GM19239 (cell line): ENCODE measurements at regions not wholly inside any gene's neighbourhood (a gene's known extent, or its start where the extent isn't known, plus 50 kb on each side); places are given as distances from the start of the nearest gene placed in this dataset.
"Not testable (repeated sequence)": the region's sequence is repeated elsewhere in the genome, so short reads cannot be mapped to it uniquely, and the experiment has no call there.

Source experiments
- DNase-seq: peaks from one replicate; pipeline ENCODE4 v3.0.0; 2011; ENCODE audit warnings: low spot score; ENCODE audit not compliant: insufficient read length
- FAIRE-seq: peaks from 2 replicates; lab custom pipeline; 2011; peaks lifted over from hg19 to GRCh38; lab: Jason Lieb, UNC

DNA sequence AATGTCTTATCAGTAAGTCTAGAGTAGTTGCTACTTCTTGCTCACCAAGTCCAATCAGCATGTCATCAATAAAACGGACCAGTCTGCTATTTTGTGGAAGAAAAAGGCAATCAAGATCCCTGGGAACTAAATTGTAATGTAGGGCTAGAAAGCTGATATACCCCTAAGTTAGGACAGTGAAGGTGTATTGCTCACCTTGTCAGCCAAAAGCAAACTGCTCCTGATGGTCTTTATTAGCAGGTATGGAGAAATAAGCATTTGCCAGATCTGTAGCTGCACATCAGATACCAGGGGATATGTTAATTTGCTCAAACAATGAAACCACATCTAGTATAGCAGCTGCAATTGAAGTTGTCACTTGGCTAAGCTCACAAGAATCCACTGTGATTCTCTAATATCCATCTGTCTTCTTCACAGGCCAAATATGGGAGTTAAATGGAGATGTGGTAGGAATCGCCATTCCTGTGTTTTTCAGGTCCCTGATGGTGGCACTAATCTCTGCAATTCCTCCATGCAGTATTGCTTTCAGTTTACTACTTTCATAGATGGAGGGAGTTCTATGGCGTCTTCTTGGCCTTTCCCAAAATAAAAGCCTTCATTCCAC, 75.0 kb downstream of the TMEM237 start:
- FAIRE-seq (no peak), DNase-seq (no peak)

DNA sequence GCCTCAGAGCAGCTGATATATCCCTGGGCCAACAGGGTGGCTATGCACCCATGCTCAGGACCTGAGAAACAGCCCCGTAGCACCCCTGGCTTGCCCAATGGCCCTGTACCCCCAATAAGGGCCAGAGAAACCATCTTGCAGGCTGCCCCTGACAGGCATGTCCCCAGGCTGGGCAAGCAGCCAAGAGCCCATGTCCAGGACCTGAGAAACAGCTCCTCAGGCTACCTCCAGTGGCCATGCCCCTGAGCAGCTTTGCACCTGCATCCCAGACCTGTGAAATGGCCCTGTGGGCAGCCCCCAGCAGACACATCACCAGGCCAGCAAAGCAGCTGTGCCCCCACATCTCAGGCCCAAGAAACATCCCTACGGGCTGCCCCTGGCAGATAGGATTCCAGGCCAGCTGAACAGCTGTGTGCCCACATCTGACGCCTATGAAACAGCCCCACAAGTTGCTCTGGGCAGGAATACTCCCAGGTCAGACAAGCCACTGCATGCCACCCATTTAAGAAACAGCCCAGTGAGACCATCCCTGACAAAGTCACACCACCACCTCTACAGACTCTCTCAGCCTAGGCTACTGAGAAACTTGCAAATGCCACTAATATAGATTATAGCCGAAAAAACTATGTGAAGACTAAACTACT, 84.1 kb downstream of the TMEM237 start:
- FAIRE-seq (no peak), DNase-seq (no peak)

DNA sequence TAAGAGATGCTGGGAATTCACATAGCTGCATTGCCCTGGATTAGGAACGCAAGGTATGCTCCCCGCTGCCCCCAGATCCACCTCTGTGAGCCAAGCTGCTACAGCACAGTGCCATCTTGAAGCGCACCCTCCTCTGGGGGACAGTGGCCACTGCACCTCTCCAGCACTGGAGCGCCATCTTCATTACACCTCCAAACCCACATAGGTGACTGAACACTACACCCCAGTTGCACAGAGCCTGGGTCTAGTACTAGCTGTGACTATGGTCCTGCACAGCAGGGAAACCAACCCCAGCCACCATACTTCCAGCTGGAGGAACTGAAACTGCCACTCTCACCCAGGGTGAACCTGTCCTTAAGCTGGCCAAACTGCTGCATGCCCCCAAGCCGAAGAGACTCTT, 84.6 kb downstream of the TMEM237 start:
- FAIRE-seq (no peak), DNase-seq (no peak)

DNA sequence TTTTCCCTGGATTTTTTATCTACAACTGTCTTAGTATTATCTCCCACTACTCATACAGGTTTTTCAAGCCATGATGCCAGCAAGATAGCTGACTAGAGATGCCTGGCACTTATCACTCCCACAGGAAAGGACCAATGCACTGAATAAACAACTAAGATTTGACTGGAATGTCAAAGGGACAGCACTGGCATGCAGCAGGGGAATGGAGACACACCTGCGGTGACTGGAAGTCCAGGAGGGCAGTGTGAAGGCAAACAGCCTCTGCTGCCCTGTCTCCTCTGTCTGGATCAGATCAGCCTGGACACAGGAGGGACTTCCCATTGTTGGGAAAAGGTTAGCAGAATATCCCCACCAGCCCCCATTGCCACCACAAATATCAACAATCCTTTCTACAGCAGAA, 85.1 kb downstream of the TMEM237 start:
- FAIRE-seq (no peak), DNase-seq (no peak)

DNA sequence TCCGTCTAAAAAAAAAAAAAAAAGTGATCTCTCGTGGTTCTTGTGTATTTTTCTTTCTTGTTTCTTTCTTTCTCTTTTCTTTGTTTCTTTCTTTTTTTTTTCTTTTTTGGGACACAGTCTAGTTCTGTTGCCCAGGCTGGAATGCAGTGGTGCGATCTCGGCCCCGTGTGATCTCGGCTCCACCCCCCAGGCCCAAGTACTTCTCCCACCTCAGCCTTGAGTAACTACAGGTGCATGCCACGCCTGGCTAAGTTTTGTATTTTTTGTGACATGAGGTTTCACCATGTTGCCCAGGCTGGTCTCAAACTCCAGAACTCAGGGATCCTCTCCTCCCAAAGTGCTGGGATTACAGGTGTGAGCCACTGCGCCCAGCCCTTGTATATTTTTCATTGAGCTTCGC, 91.4 kb downstream of the TMEM237 start:
- FAIRE-seq: no peak

DNA sequence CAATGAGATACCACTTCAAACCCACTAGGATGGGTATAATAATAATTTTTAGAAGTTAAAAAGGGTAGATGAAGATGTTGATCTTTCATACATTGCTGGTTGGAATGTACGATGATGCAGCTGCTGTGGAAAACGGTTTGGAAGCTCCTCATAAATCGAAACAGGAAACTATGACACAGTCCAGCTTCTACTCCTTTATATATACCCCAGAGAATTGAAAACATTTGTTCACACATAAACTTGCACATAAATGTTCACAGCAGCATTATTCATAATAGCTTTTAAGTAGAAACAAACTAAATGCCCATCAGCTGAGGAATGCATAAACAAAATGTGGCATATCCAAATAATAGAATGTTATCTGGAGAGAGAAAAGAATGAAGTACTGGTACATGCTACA, 95.0 kb downstream of the STRADB start:
- FAIRE-seq (no peak), DNase-seq (no peak)

More for the DNA sequence above, 91.4 kb downstream of the TMEM237 start:
- DNase-seq: no peak

DNA sequence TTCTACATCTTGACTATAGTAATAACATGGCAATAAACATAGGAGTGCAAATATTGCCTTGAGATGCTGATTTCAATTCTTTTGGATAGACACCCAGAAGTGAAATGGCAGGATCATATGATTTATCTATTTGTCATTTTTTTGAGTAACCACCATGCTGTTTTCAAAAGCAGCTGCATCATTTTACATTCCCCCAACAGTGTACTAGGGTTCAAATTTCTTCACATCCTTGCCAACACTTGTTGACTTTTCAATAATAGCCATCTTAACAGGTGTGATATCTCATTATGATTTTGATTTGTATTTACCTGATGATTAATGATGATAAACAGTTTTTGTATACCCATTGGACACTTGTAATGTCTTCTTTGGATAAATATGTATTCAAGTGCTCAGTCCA, 90.8 kb downstream of the STRADB start:
- DNase-seq: no peak
- no peak for FAIRE-seq

DNA sequence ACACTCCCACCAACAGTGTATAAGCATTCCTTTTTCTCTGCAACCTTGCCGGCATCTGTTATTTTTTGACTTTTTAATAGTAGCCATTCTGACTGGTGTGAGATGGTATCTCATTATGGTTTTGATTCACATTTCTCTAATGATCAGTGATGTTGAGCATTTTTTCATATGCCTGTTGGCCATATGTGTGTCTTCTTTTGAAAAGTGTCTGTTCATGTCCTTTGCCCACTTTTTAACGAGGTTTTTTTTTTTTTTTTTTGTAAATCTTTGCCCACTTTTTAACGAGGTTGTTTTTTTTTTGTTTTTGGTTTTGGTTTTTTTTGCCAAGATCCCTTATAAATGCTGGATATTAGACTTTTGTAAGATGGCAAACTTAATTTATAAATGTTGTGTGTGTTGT, 87.7 kb downstream of the STRADB start:
- not testable (repeated sequence) for DNase-seq, FAIRE-seq

DNA sequence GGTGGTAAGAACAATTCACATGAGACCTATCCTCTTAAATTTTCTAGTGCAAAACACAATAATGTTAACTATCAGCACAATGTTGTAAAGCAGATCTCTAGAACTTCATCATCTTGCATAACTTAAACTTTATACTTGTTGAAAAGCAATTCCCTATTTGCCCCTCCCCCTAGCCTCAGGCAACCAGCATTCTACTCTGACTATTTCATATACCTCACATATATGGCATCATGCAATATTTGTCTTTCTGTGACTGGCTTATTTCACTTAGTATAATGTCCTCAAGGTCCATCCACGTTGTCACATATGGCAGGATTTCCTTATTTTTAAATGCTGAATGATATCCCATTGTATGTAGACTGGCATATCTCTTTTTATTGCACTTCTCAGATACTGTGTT, 86.5 kb downstream of the STRADB start:
- FAIRE-seq (no peak), DNase-seq (no peak)

DNA sequence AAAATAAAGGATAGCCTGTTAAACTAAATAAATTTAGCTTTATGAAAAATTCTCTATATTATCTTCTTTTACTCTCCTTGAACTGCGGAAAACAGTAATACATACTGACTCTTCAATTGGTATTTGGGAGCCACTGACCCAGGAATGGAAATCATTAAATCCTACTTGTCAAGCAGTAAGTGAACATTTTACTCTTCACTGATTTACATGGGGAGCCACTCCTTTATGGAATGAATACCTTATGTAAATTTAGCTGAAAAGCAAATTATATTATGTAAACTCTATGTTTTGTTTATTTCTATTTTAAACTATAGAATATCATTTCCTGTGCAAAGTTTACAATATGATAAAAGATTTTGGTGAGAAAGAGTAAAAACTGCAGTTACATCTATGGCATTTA, 85.2 kb downstream of the STRADB start:
- DNase-seq: no peak
- no peak for FAIRE-seq

DNA sequence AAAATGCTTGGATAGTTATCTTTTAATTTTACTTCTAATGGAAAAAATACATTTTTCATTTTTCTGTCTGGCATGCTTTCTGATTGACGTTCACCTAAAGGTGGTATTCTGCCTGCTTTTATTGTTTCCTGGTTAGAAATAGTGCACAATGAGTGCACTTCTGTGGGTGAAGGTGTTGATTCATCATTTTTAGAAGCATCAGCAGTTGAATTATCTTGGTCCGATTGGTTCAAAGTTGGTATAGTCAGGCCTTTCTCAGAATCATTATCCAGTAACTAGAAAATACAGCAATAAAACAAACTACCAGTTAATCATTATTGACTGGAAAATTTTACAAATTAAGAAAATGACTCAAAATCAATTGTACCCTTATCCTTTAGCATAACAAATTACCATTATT, 84.5 kb downstream of the STRADB start:
- DNase-seq: no peak
- FAIRE-seq: no peak

DNA sequence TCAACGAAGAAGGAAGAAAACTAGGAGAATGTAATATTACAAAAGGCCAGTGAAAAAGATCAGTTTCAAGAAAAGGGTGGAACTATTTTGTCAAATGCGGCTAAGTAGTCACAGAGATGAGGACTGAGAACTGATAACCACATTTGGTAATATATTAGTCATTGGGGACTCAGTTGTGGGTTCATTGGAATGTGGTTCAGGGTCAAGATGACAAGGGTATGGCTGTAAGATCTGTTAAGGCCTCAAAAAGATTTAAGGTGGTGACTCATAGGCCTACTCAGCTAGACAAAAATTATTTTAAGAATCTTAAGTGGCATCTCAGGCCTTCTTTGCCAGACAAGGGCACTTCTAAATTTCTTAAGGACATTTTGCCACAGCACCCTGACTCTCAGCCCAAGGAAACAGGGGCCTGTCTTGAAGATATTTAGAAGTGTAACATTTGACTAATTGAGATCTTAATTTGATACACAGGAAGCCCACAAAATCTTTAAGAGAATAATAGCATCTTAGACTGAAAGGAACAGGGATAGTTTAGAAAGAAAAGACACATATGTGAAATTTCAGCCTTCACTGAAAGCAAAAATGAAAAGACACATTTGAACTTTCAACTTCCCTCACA, 81.3 kb downstream of the STRADB start:
- peak; percentile 60 for FAIRE-seq
- peak; percentile 5 for DNase-seq
